ENCODE measurements at regions not wholly inside any gene's neighbourhood (a gene's known extent, or its start where the extent isn't known, plus 50 kb on each side); places are given as distances from the start of the nearest gene placed in this dataset.

- DNase-seq: no peak
- intact Hi-C loops (cut with DNase I): no loop called here
- no peak for TF ChIP-seq CTCF (IDR thresholded peaks at IDR 0.05)
- no peak for ATAC-seq
- Histone ChIP-seq H3K36me3 (ENCODE audit: insufficient read depth in 1 of 2, low read depth in 1 of 2) (no peaks in the 10 kb centered on the region), H3K4me3 (no peak overlapping the region), H3K27me3 (ENCODE audit: insufficient read depth in 3 of 3, low read length in 2 of 3) (no peaks in the 10 kb centered on the region), H3K4me1 (peaks cover under 1% of the 10 kb centered on the region), H3K27ac (no peak overlapping the region), H3K9me3 (no peaks in the 10 kb centered on the region)
- WGBS, 3 donors: 65 to 89% (median 84%) methylated on average over 3 of the region's 3 CpGs
Observed at GRCh38 chr18:8463791-8464190, 145.4 kb upstream of the RAB12 start.

- Histone ChIP-seq H3K27me3 (ENCODE audit: insufficient read depth in 3 of 3, low read length in 2 of 3) (peaks cover 0 to 4% (median 2%) of the 10 kb centered on the region in 3 donors), H3K27ac (no peak overlapping the region), H3K4me3 (no peak overlapping the region), H3K4me1 (peaks cover 10% of the 10 kb centered on the region), H3K36me3 (ENCODE audit: insufficient read depth in 1 of 2, low read depth in 1 of 2) (no peaks in the 10 kb centered on the region), H3K9me3 (no peaks in the 10 kb centered on the region)
- TF ChIP-seq CTCF (IDR thresholded peaks at IDR 0.05): no peak
- 68 to 76% (median 73%) methylated on average over 8 of the region's 8 CpGs for WGBS, 3 donors
- no peak for ATAC-seq
- no peak for DNase-seq
- intact Hi-C loops (cut with DNase I): no loop called here
Observed at GRCh38 chr18:8468191-8468590, 141.0 kb upstream of the RAB12 start.

GRCh38 chr18:8468921-8469335 is 140.3 kb upstream of the RAB12 start:
- H3K4me3 ChIP-seq: no peak overlapping the region
- peak in 2 of 4 donors; percentile 26 to 48 for ATAC-seq
- no peak for TF ChIP-seq CTCF (IDR thresholded peaks at IDR 0.05)

GRCh38 chr18:8469544-8470130 is 139.6 kb upstream of the RAB12 start:
- Histone ChIP-seq H3K4me3 (no peak overlapping the region), H3K27ac (no peak overlapping the region), H3K27me3 (ENCODE audit: insufficient read depth in 3 of 3, low read length in 2 of 3) (peaks cover 0 to 4% (median 2%) of the 10 kb centered on the region in 3 donors), H3K9me3 (no peaks in the 10 kb centered on the region), H3K36me3 (ENCODE audit: insufficient read depth in 1 of 2, low read depth in 1 of 2) (no peaks in the 10 kb centered on the region), H3K4me1 (peaks cover 10% of the 10 kb centered on the region)
- DNase-seq (no peak), ATAC-seq (no peak)
- TF ChIP-seq CTCF (IDR thresholded peaks at IDR 0.05): no peak
- intact Hi-C loops (cut with DNase I): no loop called here
- WGBS, 3 donors: 17 to 31% (median 25%) methylated on average over 6 of the region's 6 CpGs

More at GRCh38 chr18:8468921-8469335, 140.3 kb upstream of the RAB12 start:
- peaks cover 10% of the 10 kb centered on the region for H3K4me1 ChIP-seq
- peaks cover 0 to 4% (median 2%) of the 10 kb centered on the region in 3 donors for H3K27me3 ChIP-seq (ENCODE audit: insufficient read depth in 3 of 3, low read length in 2 of 3)
- H3K36me3 ChIP-seq (ENCODE audit: insufficient read depth in 1 of 2, low read depth in 1 of 2): no peaks in the 10 kb centered on the region
- H3K27ac ChIP-seq: no peak overlapping the region
- H3K9me3 ChIP-seq: no peaks in the 10 kb centered on the region
- intact Hi-C loops (cut with DNase I): no loop called here
- 8 to 13% (median 9%) methylated on average over 9 of the region's 9 CpGs for WGBS, 3 donors
- peak; percentile 34 to 60 for DNase-seq

- no peak overlapping the region for H3K27ac ChIP-seq
- H3K4me3 ChIP-seq: no peak overlapping the region
- ATAC-seq (no peak), DNase-seq (no peak)
- H3K4me1 ChIP-seq: peaks cover 10% of the 10 kb centered on the region
- intact Hi-C loops (cut with DNase I): no loop called here
- no peaks in the 10 kb centered on the region for H3K36me3 ChIP-seq (ENCODE audit: insufficient read depth in 1 of 2, low read depth in 1 of 2)
- H3K9me3 ChIP-seq: no peaks in the 10 kb centered on the region
- TF ChIP-seq CTCF (IDR thresholded peaks at IDR 0.05): no peak
- WGBS, 3 donors: 46 to 62% (median 54%) methylated on average over 6 of the region's 6 CpGs
- H3K27me3 ChIP-seq (ENCODE audit: insufficient read depth in 3 of 3, low read length in 2 of 3): peaks cover 0 to 4% (median 2%) of the 10 kb centered on the region in 3 donors
Observed at GRCh38 chr18:8471372-8471771, 137.9 kb upstream of the RAB12 start.

All from psoas muscle (tissue), 7 donors.